ENCODE measurements at regions not wholly inside any gene's neighbourhood (a gene's known extent, or its start where the extent isn't known, plus 50 kb on each side); places are given as distances from the start of the nearest gene placed in this dataset.
A peak's percentile ranks its signal among the peaks of the same experiment; 100 is the strongest.

DNA sequence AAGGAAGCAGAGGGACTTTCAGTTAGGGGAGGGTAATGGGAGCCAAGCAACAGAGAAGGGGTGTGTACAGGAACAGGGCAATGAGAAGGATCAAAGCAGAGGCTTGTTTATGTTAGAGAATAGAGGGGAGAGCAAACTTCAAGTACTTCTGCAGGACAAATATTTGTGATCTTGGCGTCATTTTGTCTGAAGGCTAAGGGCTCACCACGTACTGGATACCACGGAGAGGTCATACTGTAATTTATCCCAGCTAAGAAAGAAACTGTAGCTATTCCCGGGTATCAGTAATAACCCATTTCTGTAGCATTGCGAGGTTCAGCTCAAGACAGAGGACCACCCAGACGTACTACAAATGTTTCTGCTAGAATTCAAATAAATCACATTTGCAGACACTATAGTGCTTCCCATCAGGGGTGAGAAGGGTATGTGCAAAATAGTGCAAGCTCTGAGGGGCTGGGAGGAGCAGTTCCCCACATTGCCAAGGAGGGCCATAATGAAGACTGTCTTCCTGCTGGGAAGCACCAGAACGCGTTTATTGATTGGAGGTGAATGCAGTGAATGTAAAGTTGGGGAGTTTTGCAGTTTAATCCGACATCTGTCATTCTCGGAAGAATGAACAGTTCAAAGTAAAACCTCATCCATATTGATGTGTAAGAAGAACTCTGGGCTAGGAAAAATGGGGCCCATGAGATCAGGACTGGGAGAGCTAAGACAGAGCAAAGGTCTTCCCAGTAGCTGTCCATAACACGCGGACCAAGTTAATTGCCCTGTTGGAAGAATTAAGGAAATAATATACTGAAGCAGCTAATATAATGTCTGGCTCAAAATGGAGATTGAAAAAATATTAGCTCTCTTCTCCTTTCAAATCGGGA, 136.9 kb downstream of the RWDD3 start:
- DNase-seq (ENCODE audit: low read depth in 2 of 2), result no peak

DNA sequence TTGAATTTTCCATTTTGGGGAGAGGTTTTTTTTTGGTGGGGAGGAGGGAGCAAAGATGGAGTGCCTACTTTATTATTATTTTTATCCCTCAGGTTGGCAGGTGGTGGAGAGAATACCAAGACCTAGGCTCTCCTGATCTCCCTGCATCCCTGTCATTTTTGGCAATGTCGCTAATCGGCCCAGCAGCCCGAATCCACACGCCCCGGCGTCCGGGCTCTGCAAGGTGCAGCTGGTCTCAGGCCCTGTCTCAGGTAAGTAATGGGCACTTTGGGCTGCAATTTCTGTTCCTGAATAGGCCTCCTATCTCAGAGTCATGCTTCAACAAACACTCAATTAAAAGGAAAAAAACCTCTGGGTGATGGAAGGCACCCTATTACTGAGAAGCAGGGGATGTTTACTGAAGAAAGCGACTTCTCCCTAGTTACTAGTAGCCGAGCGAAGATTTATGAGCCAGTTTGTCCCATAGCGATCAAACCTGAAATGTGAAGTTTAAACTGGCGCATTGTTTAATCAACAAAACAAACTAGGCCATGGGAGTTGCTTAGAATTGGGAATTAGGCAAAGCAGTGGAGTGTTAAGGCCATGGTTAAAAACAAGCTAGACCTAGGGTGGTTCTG, 137.8 kb downstream of the RWDD3 start:
- DNase-seq (ENCODE audit: low read depth in 2 of 2), result no peak

DNA sequence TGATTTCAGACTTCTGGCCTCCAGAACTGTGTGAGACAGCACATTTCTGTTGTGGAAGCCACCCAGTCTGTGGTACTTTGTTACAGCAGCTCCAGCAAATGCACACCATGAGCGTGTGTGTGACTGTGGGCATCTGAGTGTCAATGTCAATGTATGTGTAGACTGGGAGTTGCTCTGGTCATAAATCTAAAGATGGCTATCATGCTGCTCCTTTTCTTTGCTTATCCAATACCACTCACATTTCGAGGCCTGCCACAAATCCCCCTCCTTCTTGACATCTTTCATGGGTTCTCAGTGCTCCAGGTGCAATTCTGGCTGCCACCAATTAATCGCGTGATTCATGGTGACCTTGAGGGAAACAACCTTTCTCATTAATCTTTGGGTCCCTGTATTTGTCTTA, 141.2 kb downstream of the RWDD3 start:
- DNase-seq (ENCODE audit: low read depth in 2 of 2), result no peak

DNA sequence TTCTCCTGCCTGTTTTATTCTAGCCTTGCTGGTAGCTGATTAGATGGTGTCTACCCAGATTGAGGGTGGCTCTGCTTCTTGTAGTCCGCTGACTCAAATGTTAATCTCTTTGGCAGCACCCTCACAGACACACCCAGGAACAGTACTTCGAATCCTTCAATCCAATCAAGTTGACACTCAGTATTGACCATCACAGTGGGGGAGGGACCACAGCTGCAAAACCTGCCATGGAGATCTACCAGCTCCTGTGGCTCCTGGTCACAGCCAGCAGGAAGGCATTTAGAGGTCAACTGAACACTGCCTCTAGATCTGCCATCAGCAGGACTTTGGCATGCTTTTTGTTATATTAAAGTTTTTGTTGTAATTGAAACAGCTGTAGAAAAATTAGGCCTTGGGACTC, 146.9 kb downstream of the RWDD3 start:
- DNase-seq (ENCODE audit: low read depth in 2 of 2), result no peak

DNA sequence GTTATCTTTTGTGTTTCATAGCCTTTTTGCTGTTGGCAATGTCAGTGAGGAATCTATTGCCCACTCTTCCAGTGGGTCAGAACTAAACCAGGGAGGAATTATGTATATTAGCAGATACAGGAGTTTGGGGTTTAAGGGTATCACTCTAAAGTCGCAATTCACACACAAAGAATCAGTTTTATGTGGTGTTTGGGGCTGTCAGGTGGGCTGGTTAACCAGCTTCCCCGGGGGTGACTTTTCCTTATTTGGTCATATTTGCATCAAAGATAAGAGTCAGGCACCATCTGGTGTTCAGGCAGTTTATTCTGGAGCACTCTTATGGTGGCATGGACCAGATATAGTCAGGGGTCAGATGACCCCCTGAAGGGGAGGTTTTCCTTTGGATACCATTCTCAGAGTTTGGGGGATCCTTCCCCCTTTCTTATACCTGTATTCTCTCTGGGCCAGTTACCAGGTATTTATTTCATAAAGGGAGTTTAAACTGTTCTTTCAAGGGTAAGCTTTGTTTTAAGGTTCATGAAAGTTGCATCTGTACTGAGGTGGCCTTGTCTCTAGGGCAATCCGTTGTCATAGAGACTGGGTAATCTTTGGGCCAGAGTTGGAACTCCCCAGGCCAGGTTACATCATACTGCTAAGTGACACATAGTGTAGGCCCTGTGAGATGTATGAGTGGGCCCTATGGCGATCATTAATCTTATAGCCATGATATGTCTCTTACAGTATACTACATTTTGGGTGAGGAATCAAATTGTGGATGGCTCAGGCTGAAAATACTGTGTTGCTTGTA, 148.2 kb downstream of the RWDD3 start:
- no peak for DNase-seq (ENCODE audit: low read depth in 2 of 2)

DNA sequence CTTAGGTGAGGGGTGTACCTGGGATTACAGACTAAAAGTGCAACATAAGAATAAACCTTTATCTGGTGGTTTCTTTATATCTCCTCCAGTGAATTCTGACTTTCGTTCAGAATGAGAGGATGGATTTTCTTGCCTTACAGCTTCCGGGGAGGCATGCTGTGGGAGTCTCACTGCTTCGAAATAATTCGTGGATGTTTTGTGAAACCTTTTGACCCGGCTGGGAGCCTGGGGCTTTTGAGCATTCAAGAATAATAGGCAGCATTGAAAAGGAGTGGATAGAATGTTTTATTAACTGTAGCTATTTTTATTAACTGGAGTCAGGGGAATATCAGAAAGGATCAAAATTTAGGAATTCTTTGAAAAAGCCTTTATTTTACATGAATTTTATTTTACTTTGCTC, 149.1 kb downstream of the RWDD3 start:
- no peak for DNase-seq (ENCODE audit: low read depth in 2 of 2)

DNA sequence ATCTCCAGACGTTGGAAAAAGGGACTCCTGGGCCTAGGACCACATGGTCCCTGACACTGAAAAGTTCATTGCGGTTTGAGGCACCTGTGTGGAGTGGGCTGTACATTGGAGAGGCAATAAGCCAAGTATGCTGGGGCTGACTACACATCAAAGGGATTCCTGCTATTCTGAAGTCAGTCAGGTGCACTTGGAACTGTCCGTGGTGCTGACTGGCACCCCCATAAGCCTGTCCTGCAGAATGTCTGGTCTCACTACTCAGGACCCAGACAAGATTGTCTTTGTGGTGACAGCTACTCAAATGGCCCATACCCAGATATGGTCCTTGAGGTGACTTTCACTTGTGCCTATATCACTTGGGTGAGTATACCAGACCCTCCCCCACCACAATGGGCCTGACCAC, 150.6 kb downstream of the RWDD3 start:
- peak in 1 of 2 donors; percentile 2 for DNase-seq (ENCODE audit: low read depth in 2 of 2)

DNA sequence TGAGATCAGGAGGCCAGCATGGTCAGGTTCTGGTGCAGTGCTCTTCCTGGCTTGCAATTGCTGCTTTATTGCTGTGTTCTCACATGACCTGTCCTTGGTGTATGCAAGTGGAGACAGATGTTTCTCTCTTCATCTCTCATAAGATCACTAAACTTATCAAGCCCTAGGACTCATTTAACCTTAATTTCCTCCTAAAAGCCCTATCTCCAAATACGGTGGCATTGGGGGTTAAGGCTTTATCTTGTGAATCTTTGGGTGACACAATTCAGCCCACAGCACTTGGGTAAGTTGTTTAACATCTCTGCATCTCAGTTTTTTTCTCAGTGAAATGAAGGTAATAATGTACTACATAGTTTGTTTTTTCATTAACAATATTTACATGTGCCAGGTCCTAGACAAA, 152.4 kb downstream of the RWDD3 start:
- DNase-seq (ENCODE audit: low read depth in 2 of 2), result no peak

DNA sequence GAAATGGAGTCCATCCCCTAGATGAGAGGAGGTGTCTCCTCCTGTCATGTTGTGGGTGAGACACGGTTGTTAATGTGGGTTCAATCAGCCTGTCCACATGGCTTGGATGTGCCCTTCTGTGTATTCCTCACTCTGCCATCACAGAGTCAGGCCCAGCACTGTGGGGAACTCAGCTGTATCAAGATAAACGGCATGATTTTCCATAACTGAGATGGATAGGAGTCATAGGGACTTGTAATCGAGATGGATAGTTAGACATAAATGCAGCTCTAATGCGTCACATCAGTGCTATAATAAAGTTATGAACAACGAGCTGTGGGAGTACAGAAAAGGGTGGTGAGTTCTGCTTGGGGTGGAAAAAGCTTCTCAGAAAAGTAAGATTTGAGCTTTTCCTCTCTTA, 152.9 kb downstream of the RWDD3 start:
- no peak for DNase-seq (ENCODE audit: low read depth in 2 of 2)

DNA sequence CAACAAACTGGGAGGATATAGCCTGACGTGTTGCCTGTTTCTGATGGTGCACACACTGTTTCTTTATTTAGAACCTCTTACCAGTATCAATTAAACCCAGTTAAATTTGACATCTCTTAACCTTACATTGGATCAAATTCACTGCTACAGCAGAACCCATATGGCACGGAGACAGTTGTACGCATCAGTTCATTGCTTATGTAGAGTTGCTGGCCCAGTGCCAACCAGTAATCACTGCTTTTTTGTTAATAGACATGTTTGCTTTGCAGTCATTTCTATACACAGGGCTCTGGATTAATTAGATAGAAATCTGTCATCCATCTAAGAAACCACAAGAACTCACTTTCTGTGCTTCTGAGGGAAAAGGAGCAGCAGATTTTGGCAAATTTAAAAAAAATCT, 154.0 kb downstream of the RWDD3 start:
- DNase-seq (ENCODE audit: low read depth in 2 of 2), result no peak

DNA sequence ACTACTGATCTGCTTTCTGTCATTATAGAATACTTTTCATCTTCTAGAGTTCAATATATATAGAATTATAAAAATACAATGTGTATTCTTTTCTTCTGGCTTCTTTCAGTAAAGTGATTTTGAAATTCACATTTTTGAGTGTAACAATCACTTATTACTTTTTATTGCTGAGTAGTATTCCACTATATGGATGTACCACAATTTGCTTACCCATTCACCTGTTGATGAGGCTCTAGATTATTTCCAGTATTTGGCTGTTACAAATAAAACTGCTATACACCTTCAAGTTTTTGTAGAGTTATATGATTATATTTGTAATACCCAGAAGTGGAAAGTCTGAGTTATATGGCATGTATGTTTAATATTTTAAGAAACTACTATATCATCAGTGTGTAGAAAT, 159.4 kb downstream of the RWDD3 start:
- no peak for DNase-seq (ENCODE audit: low read depth in 2 of 2)

DNA sequence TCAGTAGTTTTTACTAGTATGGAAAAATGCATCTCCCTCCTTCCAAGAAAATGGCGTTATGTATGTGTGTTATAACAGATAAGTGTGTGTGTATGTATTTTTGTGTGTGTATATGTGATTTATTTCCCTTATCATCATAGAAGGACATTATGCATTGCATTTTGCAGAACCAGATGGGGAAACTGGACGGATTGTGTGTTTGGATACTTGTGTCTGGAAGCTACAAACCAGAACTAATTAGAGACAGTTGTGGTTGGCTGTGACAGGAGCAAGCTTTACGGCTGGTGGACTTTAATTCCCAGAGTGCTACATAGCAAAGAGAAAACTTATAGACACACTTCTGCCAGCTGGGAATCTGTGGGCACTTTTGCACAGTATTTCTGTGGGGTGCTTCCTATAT, 162.5 kb downstream of the RWDD3 start:
- no peak for DNase-seq (ENCODE audit: low read depth in 2 of 2)

DNA sequence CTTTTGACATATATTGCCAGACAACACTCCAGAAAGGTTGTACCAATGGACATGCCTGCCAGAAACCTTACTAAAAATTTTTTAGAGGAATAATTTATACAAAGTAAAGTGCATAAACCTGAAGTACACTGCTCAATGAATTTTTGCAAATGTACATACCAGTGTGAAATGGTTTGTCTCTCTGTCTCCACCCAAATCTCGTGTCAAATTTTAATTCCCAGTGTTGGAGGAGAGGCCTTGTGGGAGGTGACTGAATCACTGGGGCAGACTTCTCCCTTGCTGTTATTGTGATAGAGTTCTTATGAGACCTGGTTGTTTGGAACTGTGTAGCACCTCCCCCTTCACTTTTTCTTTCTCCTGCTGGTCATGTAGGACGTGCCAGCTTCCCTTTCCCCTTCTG, 168.8 kb downstream of the RWDD3 start:
- no peak for DNase-seq (ENCODE audit: low read depth in 2 of 2)

DNA sequence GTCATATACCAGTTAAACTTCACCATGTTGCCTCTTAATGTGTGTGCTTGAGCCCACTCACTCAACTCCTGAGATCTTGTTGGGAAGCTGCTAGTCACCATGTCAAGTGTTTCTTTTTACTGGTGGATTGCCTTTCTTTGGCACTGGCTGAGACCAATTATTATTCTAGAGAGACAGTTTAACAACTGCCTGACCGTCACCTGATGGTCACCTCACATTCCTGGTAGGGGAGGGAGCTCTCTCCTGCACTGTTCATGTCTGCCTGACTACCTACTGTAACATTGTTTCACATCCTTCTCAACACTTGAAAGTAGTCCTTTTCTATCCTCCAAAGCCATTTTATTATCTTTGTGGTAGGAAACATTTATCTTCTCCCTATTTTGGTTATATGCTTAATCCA, 172.3 kb downstream of the RWDD3 start:
- DNase-seq (ENCODE audit: low read depth in 2 of 2), result no peak

DNA sequence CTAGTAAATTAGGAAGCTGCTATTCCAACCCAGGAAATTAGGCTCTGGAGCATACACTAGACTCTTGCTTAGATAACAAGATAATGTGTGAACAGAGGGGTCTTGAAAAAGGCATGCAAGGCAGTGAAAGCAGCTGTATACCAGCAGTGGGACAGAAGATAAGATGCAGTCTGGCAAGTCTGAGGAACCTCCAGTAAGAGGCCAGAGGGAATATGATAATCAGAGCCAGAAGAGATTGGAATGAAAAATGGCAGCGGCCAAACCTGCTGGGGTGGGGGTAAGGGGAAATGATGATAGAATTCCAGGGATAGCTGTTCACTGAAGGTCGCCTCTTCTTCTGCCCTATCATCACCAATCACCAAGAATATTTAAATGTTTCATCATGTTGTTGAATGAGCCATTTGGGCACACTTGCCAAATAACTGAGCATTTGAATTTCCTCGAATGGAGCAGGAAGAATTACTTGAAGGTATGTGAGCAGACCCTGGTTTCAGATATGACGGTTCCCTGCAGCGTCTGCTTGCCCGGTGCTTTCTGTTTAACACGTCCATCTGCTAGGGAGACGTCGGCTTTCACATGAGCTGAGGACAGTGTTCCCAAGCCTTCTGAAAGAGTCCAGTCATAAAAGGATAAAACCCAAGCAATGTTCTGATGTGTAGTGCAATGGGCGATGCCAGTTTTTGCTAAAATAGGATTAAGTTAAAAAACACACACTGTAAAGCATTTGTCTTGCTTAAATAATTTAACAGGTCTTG, 173.3 kb downstream of the RWDD3 start:
- DNase-seq (ENCODE audit: low read depth in 2 of 2), result no peak

DNA sequence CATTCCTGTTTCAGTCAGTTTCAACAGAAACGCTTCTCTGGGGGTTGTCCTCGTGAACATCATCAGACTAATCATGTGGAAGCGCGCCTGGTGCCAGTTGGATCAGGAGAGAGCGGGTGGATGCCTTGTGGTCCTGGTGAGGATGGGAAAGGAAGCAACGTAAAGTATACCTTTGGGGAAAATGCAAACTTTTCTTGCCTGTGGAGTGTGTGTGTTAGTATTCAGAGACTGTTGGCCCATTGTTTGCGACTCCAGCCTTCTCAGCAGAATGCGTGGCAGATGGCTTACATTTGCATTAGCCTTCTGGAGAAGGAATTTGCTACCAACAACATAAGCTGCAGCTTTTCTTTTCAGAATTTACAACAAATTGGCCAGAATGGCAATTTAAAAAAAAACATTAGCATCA, 173.9 kb downstream of the RWDD3 start:
- no peak for DNase-seq (ENCODE audit: low read depth in 2 of 2)

DNA sequence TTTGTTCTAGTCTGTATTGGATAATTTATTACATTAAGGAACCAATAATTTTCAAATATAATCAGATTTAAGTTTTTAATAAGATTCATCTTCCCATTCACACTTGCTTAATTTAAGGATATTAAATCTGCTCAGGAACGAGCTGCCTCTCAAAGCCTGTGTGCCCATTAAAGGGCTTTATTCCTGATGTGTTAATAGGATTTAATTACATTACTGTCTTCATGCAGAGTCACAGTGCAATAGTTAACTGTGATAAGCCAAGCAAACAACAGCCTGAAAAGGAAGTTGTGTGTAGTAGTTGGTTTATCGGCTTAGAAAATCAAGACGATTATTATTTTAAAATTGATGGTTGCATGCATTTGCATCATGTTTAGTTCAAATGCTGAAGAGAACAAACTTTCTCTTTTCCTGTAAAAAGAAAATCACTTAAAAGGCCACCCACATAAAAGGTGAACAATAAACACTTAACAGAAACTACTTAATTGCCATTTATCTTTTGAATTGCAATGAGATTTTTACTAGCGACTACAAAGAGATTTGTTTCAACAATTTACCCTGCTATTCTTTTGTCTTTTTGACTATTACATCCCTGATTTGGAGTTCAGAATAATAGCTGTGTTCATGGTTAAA, 174.6 kb downstream of the RWDD3 start:
- no peak for DNase-seq (ENCODE audit: low read depth in 2 of 2)

DNA sequence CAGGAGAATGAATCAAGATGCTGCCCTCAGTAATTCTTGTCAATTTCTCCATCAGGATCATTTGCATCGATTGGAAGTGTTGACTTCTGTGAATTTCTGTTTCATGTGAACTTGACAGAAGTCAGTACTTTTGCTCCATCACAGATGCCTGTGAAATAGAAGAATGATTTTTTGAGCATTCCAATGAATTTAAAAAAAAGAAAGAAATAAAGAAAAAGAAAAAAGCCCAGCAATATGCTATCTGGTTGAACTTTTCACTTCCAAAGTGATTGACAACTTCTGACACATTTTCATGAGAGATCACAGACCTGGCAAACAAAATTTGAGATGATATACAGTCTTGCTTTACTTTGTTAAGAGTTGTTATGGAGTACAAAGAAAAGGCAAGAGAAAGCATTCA, 175.3 kb downstream of the RWDD3 start:
- no peak for DNase-seq (ENCODE audit: low read depth in 2 of 2)

DNA sequence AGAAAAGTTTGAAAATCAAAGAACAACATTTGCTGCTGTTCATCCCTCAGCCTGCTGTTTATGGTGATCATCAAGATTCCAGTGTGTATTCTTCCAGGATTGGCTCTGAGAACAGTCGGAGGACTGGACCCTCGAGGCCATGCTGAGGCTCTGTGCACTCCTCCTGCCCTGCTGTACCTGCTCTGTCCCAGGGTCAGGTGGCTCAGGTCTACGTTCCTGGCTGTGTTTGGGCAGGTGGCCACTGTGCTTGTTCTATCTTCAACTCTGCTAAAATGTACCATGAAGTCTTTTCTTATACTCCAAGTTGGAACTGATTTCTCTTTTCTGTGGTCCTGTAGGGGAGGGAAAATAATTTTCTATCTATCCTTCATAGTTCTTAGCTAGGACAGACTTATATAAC, 175.9 kb downstream of the RWDD3 start:
- no peak for DNase-seq (ENCODE audit: low read depth in 2 of 2)

DNA sequence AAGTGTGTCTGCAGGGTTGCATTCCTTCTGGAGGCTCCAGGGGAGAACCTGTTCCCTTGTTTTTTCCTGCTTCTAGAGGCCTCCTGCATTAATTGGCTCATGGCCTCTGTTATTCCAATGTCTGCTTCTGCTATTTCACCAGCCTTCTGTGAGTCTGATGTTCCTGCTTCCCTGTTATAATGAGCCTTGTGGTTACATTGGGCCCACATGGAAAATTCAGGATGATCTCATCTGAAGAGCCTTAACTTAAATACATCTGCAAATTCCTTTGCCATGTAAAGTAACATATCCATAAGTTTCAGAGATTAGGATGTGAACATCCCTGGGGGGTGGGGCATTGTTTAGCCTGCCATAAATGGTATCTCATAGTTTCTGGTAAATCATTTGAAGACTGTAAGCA, 181.1 kb downstream of the RWDD3 start:
- DNase-seq (ENCODE audit: low read depth in 2 of 2), result no peak

DNA sequence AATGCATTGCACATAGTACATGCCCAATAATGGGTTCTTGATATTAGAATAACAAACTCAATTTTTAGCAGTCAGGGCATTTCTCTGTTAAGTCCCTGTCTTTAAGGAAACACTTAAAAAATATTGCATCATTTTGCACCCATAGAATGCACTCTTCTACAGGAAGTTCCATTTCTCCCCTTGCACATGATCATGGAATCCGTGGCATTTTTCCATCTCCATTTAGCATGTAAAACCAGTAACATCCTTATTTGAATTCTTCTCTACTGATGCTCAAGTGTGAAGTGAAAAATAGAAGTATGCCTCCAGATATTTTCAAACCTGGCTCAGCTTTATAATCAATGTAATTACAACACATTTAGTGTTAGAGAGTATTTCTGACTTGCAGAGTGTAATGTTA, 192.8 kb downstream of the RWDD3 start:
- no peak for DNase-seq (ENCODE audit: low read depth in 2 of 2)

DNA sequence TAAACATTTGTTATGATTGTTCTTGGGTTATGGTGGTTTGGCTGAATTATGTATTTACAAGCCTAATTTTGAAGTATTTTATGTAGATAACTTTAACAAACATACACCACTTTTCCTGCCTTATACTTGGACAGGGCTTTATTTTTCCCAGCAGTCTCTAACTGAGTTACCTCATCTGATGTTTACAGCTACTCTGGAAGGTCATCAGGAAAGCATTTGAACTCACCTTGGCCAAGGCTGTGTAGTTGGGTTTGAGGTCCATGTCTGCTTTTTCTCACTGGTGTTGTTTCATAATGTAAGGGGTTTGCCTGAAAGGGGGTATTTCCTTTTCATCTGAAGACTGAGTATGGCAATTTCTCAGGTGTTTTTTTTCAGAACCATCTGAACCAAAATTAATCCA, 193.5 kb downstream of the RWDD3 start:
- DNase-seq (ENCODE audit: low read depth in 2 of 2), result no peak

Measured in stimulated activated CD4-positive, alpha-beta T cell treated with anti-CD3 and anti-CD28 coated beads, Interleukin-15, amount 100 ng/mL, for 48 hours (primary cell).